Brain microvascular endothelial cell (primary cell): ENCODE measurements at regions not wholly inside any gene's neighbourhood (a gene's known extent, or its start where the extent isn't known, plus 50 kb on each side); places are given as distances from the start of the nearest gene placed in this dataset.

ENCODE experiments used
- DNase-seq: peaks from one replicate; pipeline ENCODE4 v3.0.0-alpha.2; 2020
- H3K27ac ChIP-seq: fragments of 250-450 bp; sonication (Bioruptor Pico); 2 replicates; pipeline ENCODE4 v1.5.1; 2020; ENCODE audit warnings: mild to moderate bottlenecking, moderate library complexity
- H3K27me3 ChIP-seq: fragments of 250-450 bp; sonication (Bioruptor Pico); replicated peaks from 2 replicates; pipeline ENCODE4 v1.5.1; 2020; ENCODE audit warnings: mild to moderate bottlenecking
- H3K36me3 ChIP-seq: fragments of 250-450 bp; sonication (Bioruptor Pico); replicated peaks from 2 replicates; pipeline ENCODE4 v1.5.1; 2020; ENCODE audit warnings: mild to moderate bottlenecking
- H3K4me3 ChIP-seq: 2 replicates; pipeline ENCODE4 v1.5.1; 2011; ENCODE audit warnings: low read depth, mild to moderate bottlenecking, control low read depth, low read length, moderate library complexity
- CTCF ChIP-seq: IDR thresholded peaks from 2 replicates; pipeline ENCODE4 v1.5.1; 2011; ENCODE audit warnings: low read depth, mild to moderate bottlenecking, moderate library complexity, low read length, control low read depth, inconsistent platforms; ENCODE audit errors: missing control alignments
- in situ Hi-C: cut with HindIII; loops from 2 replicates; pipeline ENCODE4 v1.10.0; 2017; ENCODE audit warnings: low sequenced_read_pairs, low pct_ligation_motif_present

GRCh38 chr2:239607517-239608191 is 206.8 kb upstream of the HDAC4 start:
- Histone ChIP-seq H3K27ac (no peak overlapping the region), H3K4me3 (no peak overlapping the region), H3K36me3 (no peaks in the 10 kb centered on the region), H3K27me3 (no peaks in the 10 kb centered on the region)
- TF ChIP-seq CTCF: no peak
- in situ Hi-C loops: no loop called here
- DNase-seq: no peak

- Histone ChIP-seq H3K4me3 (no peak overlapping the region), H3K27me3 (no peaks in the 10 kb centered on the region), H3K36me3 (no peaks in the 10 kb centered on the region), H3K27ac (no peak overlapping the region)
- in situ Hi-C loops: no loop called here
- TF ChIP-seq CTCF: no peak
- DNase-seq: no peak
These were observed 206.1 kb upstream of the HDAC4 start for GRCh38 chr2:239606741-239607516.

- Histone ChIP-seq H3K4me3 (no peak overlapping the region), H3K36me3 (no peaks in the 10 kb centered on the region), H3K27ac (no peak overlapping the region), H3K27me3 (no peaks in the 10 kb centered on the region)
- in situ Hi-C loops: no loop called here
- TF ChIP-seq CTCF: no peak
- DNase-seq: no peak
These were observed 205.2 kb upstream of the HDAC4 start for GRCh38 chr2:239605976-239606375.

- TF ChIP-seq CTCF: no peak
- H3K36me3 ChIP-seq: no peaks in the 10 kb centered on the region
- no peak for DNase-seq
- in situ Hi-C loops: no loop called here
- H3K27ac ChIP-seq: no peak overlapping the region
- no peaks in the 10 kb centered on the region for H3K27me3 ChIP-seq
- H3K4me3 ChIP-seq: no peak overlapping the region
These were observed 204.6 kb upstream of the HDAC4 start for GRCh38 chr2:239605409-239605808.

GRCh38 chr2:239604861-239605260 is 204.0 kb upstream of the HDAC4 start:
- no peaks in the 10 kb centered on the region for H3K36me3 ChIP-seq
- no peak overlapping the region for H3K27ac ChIP-seq
- in situ Hi-C loops: no loop called here
- H3K4me3 ChIP-seq: no peak overlapping the region
- no peak for TF ChIP-seq CTCF
- no peaks in the 10 kb centered on the region for H3K27me3 ChIP-seq
- DNase-seq: no peak
